ENCODE measurements at regions not wholly inside any gene's neighbourhood (a gene's known extent, or its start where the extent isn't known, plus 50 kb on each side); places are given as distances from the start of the nearest gene placed in this dataset.

GRCh38 chr10:110442746-110443145 is 55.0 kb upstream of the DUSP5 start:
- no peak for DNase-seq

- DNase-seq: no peak
These were observed 54.3 kb upstream of the DUSP5 start for GRCh38 chr10:110443239-110444003.

GRCh38 chr10:110444004-110444337 is 53.7 kb upstream of the DUSP5 start:
- DNase-seq: no peak

- DNase-seq: no peak
These were observed 51.8 kb upstream of the DUSP5 start for GRCh38 chr10:110445871-110446270.

- DNase-seq: no peak
These were observed 51.4 kb upstream of the DUSP5 start for GRCh38 chr10:110446277-110446676.

- peak; percentile 56 for DNase-seq
These were observed 50.6 kb upstream of the DUSP5 start for GRCh38 chr10:110446954-110447608.

- DNase-seq: no peak
These were observed 49.8 kb upstream of the DUSP5 start for GRCh38 chr10:110447886-110448285.

All from DMS53 (cell line).